Panc1 (cell line): ENCODE measurements at regions not wholly inside any gene's neighbourhood (a gene's known extent, or its start where the extent isn't known, plus 50 kb on each side); places are given as distances from the start of the nearest gene placed in this dataset.

Experiments
- POLR2AphosphoS5 ChIP-seq: IDR thresholded peaks from 2 replicates; pipeline ENCODE4 v1.6.1; 2012; ENCODE audit warnings: mild to moderate bottlenecking, low read depth, low read length, moderate library complexity
- TF ChIP-seq, protein P1 (sequence below): fragments of 450-650 bp; IDR thresholded peaks from 2 replicates; pipeline ENCODE4 v1.5.1; 2017; ENCODE audit warnings: mild to moderate bottlenecking

DNA sequence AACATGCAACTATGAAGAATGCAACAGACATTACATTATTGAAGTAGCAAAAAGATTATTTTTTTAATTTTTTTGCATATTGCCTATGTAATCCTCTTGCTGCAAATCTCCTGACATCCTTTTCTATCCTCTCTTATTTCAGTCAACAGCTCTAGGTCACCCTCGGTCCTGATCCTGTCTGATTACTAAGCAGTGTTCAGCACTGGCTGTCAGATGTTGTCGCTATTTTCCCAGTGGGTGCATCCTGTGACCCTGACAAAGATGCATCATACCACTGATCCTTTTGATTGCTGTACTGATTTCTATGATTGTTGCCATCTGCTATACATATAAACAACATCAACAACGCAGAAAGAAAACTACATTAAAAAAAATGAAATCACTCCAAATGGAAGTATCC is 443.7 kb upstream of the PRR20A start:
- TF ChIP-seq, protein P1, sequence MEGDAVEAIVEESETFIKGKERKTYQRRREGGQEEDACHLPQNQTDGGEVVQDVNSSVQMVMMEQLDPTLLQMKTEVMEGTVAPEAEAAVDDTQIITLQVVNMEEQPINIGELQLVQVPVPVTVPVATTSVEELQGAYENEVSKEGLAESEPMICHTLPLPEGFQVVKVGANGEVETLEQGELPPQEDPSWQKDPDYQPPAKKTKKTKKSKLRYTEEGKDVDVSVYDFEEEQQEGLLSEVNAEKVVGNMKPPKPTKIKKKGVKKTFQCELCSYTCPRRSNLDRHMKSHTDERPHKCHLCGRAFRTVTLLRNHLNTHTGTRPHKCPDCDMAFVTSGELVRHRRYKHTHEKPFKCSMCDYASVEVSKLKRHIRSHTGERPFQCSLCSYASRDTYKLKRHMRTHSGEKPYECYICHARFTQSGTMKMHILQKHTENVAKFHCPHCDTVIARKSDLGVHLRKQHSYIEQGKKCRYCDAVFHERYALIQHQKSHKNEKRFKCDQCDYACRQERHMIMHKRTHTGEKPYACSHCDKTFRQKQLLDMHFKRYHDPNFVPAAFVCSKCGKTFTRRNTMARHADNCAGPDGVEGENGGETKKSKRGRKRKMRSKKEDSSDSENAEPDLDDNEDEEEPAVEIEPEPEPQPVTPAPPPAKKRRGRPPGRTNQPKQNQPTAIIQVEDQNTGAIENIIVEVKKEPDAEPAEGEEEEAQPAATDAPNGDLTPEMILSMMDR: no peak
- TF ChIP-seq POLR2AphosphoS5: no peak
